Neural cell (in vitro differentiated cells): ENCODE measurements at regions not wholly inside any gene's neighbourhood (a gene's known extent, or its start where the extent isn't known, plus 50 kb on each side); places are given as distances from the start of the nearest gene placed in this dataset.

Source experiments
- H2AFZ ChIP-seq: fragments of 200-600, 300-800 bp; sonication (generic), shearing (Covaris generic); 2 replicates; pipeline ENCODE4 v1.6.0; 2014; ENCODE audit warnings: low read depth, mild to moderate bottlenecking, antibody characterized with exemption, low read length, moderate library complexity
- H3F3A ChIP-seq: fragments of 200-600 bp; shearing (Covaris generic); 2 replicates; pipeline ENCODE4 v1.6.1; 2016; ENCODE audit warnings: mild to moderate bottlenecking, moderate library complexity, mixed read lengths, antibody characterized with exemption, low read length; ENCODE audit not compliant: insufficient read depth, poor library complexity, severe bottlenecking
- H3K27ac ChIP-seq: fragments of 200-600, 300-800 bp; sonication (generic), shearing (Covaris generic); 2 replicates; pipeline ENCODE4 v1.5.1; 2014; ENCODE audit warnings: mild to moderate bottlenecking, low read length, moderate library complexity
- H3K27me3 ChIP-seq: fragments of 300-800, 200-600 bp; sonication (generic), shearing (Covaris generic); 2 replicates; pipeline ENCODE4 v1.6.0; 2014; ENCODE audit warnings: mild to moderate bottlenecking, low read depth, low read length, moderate library complexity; ENCODE audit not compliant: insufficient read depth
- H3K36me3 ChIP-seq: fragments of 300-800, 200-600 bp; sonication (generic), shearing (Covaris generic); 2 replicates; pipeline ENCODE4 v1.5.1; 2014; ENCODE audit warnings: mild to moderate bottlenecking, antibody characterized with exemption, low read length, moderate library complexity; ENCODE audit not compliant: insufficient read depth
- H3K4me2 ChIP-seq: fragments of 300-800, 200-600 bp; sonication (generic), shearing (Covaris generic); 2 replicates; pipeline ENCODE4 v1.6.0; 2014; ENCODE audit warnings: mild to moderate bottlenecking, low read length
- H3K4me3 ChIP-seq: fragments of 300-800, 200-600 bp; sonication (generic), shearing (Covaris generic); 2 replicates; pipeline ENCODE4 v1.5.1; 2014; ENCODE audit warnings: mild to moderate bottlenecking, low read length, moderate library complexity
- H3K79me2 ChIP-seq: fragments of 200-600 bp; shearing (Covaris generic); replicated peaks from 2 replicates; pipeline ENCODE4 v1.6.0; 2014; ENCODE audit warnings: mild to moderate bottlenecking, low read length, moderate library complexity; ENCODE audit not compliant: insufficient read depth
- H3K9ac ChIP-seq: fragments of 300-800, 200-600 bp; sonication (generic), shearing (Covaris generic); 2 replicates; pipeline ENCODE4 v1.6.1; 2016; ENCODE audit warnings: mild to moderate bottlenecking, low read length, mixed read lengths
- H3K9me2 ChIP-seq: fragments of 200-600 bp; shearing (Covaris generic); 2 replicates; pipeline ENCODE4 v1.6.1; 2016; ENCODE audit warnings: mild to moderate bottlenecking, low read length, mixed read lengths; ENCODE audit not compliant: insufficient read depth
- H3K9me3 ChIP-seq: fragments of 200-600, 300-800 bp; sonication (generic), shearing (Covaris generic); 2 replicates; pipeline ENCODE4 v1.6.1; 2016; ENCODE audit warnings: mild to moderate bottlenecking, mixed run types, low read length, moderate library complexity, mixed read lengths
- H4K20me1 ChIP-seq: fragments of 200-600 bp; shearing (Covaris generic); 2 replicates; pipeline ENCODE4 v1.6.1; 2016; ENCODE audit warnings: mild to moderate bottlenecking, mixed run types; ENCODE audit not compliant: insufficient read depth
- EP300 ChIP-seq: fragments of 450-650 bp; conservative IDR thresholded peaks from 2 replicates; pipeline ENCODE4 v1.6.1; 2014; ENCODE audit warnings: antibody characterized with exemption, mild to moderate bottlenecking, moderate library complexity; ENCODE audit not compliant: poor library complexity, severe bottlenecking
- EZH2 ChIP-seq: fragments of 200-600, 300-800 bp; shearing (Covaris generic), sonication (generic); IDR thresholded peaks from 2 replicates; pipeline ENCODE4 v1.6.1; 2014; ENCODE audit warnings: antibody characterized with exemption, low read length, borderline replicate concordance, mild to moderate bottlenecking; ENCODE audit not compliant: insufficient read depth, poor library complexity, severe bottlenecking
- MXI1 ChIP-seq: fragments of 450-650 bp; conservative IDR thresholded peaks from 2 replicates; pipeline ENCODE4 v1.6.1; 2014; ENCODE audit warnings: antibody characterized with exemption, mild to moderate bottlenecking; ENCODE audit not compliant: poor library complexity, severe bottlenecking
- POLR2AphosphoS5 ChIP-seq: IDR thresholded peaks from 2 replicates; pipeline ENCODE4 v1.6.1; 2012
- RAD21 ChIP-seq: fragments of 450-650 bp; conservative IDR thresholded peaks from 2 replicates; pipeline ENCODE4 v1.6.1; 2014; ENCODE audit warnings: antibody characterized with exemption, mild to moderate bottlenecking, moderate library complexity
- SMC3 ChIP-seq: fragments of 450-650 bp; conservative IDR thresholded peaks from 2 replicates; pipeline ENCODE4 v1.6.1; 2014; ENCODE audit warnings: antibody characterized with exemption, mild to moderate bottlenecking, moderate library complexity; ENCODE audit not compliant: poor library complexity
- TAF1 ChIP-seq: IDR thresholded peaks from 2 replicates; pipeline ENCODE4 v1.6.1; 2012; ENCODE audit warnings: low read depth
- TF ChIP-seq, protein P1 (sequence below): IDR thresholded peaks from 2 replicates; pipeline ENCODE4 v1.6.1; 2012; ENCODE audit warnings: borderline replicate concordance
- TF ChIP-seq, protein P2 (sequence below): fragments of 450-650 bp; IDR thresholded peaks from 2 replicates; pipeline ENCODE4 v1.5.1; 2014; ENCODE audit warnings: antibody characterized with exemption, mild to moderate bottlenecking, moderate library complexity; ENCODE audit not compliant: poor library complexity, severe bottlenecking

DNA sequence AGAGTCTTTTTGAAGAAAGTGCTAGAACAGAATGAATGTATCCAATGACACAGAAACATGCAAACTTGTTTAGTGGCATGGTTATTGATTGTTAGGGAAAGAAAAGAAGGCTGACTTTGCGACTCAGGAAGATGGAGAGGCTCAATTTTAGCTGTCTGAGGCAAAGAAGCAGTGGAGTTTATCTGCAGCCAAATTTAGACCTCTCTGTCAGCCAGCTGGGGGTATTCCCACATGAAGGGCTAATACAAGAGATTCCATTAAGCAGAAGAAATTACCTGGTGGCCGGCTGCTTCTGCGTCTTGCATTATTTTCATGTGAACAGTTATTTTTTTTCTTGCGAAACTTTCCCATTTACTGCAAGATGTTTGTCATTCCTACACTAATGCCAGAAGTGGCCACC lies 240.2 kb upstream of the NBEA start:
- Histone ChIP-seq H2AFZ (no peak overlapping the region), H3K9me2 (no peaks in the 10 kb centered on the region)

DNA sequence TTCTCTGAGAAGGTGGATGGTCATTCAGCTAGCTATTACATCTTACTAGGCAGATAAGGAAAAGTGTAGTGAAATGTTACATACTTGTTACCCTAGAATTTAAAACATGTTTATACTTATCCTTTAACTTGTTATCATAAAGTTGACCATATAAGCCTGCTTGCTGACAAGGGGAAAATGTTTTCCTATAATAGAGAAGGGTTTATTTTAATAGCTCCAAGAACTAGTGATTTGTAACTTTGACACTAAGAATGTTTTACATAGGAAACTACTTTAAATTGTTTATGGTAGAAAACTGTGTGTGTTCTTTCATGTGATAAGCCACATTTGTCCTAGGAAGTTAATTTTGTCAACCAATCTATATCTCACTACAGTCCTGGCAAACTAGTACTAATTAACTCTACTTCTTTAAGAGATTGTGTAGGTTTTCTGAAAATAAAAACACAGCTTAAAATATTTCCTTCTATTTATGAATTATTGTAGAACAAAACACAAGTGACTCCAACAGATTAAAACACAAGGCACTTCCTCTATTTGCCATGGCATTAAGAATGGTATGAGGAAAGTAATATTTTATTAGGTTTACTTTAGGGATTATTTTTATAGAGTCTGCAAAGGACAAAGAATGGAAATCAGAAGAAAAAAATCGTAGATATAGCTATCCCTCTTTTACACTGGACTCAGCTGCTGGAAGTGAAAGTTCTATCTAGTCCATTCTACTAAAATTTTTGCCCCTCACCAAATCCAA lies 233.3 kb upstream of the NBEA start:
- Histone ChIP-seq H2AFZ (no peak overlapping the region), H3K4me3 (no peak overlapping the region), H3K9ac (no peak overlapping the region), H3K27me3 (no peaks in the 10 kb centered on the region), H3K79me2 (no peaks in the 10 kb centered on the region), H3K36me3 (no peaks in the 10 kb centered on the region), H3K9me2 (no peaks in the 10 kb centered on the region), H4K20me1 (no peaks in the 10 kb centered on the region), H3F3A (no peaks in the 10 kb centered on the region), H3K27ac (no peak overlapping the region), H3K4me2 (no peak overlapping the region), H3K9me3 (peaks cover 6% of the 10 kb centered on the region)
- TF ChIP-seq EP300: no peak
- TF ChIP-seq RAD21: no peak
- no peak for TF ChIP-seq SMC3
- no peak for TF ChIP-seq MXI1

More for the DNA sequence above, 240.2 kb upstream of the NBEA start:
- Histone ChIP-seq H3K36me3 (no peaks in the 10 kb centered on the region), H3K4me2 (no peak overlapping the region), H3K9me3 (no peaks in the 10 kb centered on the region), H3K27me3 (no peaks in the 10 kb centered on the region), H3K9ac (no peak overlapping the region), H3K4me3 (no peak overlapping the region), H3K27ac (no peak overlapping the region), H3F3A (no peaks in the 10 kb centered on the region), H3K79me2 (no peaks in the 10 kb centered on the region), H4K20me1 (no peaks in the 10 kb centered on the region)
- TF ChIP-seq RAD21 (no peak), POLR2AphosphoS5 (no peak), TAF1 (no peak), SMC3 (no peak), EP300 (no peak), EZH2 (no peak), MXI1 (no peak)
- TF ChIP-seq, protein P1, sequence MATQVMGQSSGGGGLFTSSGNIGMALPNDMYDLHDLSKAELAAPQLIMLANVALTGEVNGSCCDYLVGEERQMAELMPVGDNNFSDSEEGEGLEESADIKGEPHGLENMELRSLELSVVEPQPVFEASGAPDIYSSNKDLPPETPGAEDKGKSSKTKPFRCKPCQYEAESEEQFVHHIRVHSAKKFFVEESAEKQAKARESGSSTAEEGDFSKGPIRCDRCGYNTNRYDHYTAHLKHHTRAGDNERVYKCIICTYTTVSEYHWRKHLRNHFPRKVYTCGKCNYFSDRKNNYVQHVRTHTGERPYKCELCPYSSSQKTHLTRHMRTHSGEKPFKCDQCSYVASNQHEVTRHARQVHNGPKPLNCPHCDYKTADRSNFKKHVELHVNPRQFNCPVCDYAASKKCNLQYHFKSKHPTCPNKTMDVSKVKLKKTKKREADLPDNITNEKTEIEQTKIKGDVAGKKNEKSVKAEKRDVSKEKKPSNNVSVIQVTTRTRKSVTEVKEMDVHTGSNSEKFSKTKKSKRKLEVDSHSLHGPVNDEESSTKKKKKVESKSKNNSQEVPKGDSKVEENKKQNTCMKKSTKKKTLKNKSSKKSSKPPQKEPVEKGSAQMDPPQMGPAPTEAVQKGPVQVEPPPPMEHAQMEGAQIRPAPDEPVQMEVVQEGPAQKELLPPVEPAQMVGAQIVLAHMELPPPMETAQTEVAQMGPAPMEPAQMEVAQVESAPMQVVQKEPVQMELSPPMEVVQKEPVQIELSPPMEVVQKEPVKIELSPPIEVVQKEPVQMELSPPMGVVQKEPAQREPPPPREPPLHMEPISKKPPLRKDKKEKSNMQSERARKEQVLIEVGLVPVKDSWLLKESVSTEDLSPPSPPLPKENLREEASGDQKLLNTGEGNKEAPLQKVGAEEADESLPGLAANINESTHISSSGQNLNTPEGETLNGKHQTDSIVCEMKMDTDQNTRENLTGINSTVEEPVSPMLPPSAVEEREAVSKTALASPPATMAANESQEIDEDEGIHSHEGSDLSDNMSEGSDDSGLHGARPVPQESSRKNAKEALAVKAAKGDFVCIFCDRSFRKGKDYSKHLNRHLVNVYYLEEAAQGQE: no peak
- TF ChIP-seq, protein P2, sequence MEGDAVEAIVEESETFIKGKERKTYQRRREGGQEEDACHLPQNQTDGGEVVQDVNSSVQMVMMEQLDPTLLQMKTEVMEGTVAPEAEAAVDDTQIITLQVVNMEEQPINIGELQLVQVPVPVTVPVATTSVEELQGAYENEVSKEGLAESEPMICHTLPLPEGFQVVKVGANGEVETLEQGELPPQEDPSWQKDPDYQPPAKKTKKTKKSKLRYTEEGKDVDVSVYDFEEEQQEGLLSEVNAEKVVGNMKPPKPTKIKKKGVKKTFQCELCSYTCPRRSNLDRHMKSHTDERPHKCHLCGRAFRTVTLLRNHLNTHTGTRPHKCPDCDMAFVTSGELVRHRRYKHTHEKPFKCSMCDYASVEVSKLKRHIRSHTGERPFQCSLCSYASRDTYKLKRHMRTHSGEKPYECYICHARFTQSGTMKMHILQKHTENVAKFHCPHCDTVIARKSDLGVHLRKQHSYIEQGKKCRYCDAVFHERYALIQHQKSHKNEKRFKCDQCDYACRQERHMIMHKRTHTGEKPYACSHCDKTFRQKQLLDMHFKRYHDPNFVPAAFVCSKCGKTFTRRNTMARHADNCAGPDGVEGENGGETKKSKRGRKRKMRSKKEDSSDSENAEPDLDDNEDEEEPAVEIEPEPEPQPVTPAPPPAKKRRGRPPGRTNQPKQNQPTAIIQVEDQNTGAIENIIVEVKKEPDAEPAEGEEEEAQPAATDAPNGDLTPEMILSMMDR: no peak
